Mesodermal cell (in vitro differentiated cells): ENCODE measurements at regions not wholly inside any gene's neighbourhood (a gene's known extent, or its start where the extent isn't known, plus 50 kb on each side); places are given as distances from the start of the nearest gene placed in this dataset.

Source experiments
- H3K27ac ChIP-seq: 2 replicates; pipeline ENCODE4 v1.7.0; 2013; ENCODE audit warnings: mild to moderate bottlenecking, low read depth, low read length, moderate library complexity; ENCODE audit not compliant: severe bottlenecking
- H3K36me3 ChIP-seq: 2 replicates; pipeline ENCODE4 v1.7.1; 2013; ENCODE audit warnings: mild to moderate bottlenecking, low read length, moderate library complexity; ENCODE audit not compliant: control insufficient read depth, insufficient read depth
- H3K4me1 ChIP-seq: one replicate; pipeline ENCODE4 v1.7.1; 2013; ENCODE audit warnings: mild to moderate bottlenecking, low read length; ENCODE audit not compliant: insufficient read depth, control insufficient read depth, poor library complexity, severe bottlenecking
- H3K4me3 ChIP-seq: 2 replicates; pipeline ENCODE4 v1.7.0; 2013; ENCODE audit warnings: low read length, control low read depth, mild to moderate bottlenecking; ENCODE audit not compliant: insufficient read depth, poor library complexity, severe bottlenecking; ENCODE audit errors: extremely low read depth
- H3K9me3 ChIP-seq: 2 replicates; pipeline ENCODE4 v1.7.1; 2013; ENCODE audit warnings: mild to moderate bottlenecking, low read length, moderate library complexity; ENCODE audit not compliant: control insufficient read depth
- WGBS, 2 experiments: methylation state at CpG; one replicate each; pipeline ENCODE4 v1.1.5; 2013; ENCODE audit warnings: missing lambda C conversion rate in 2 of 2; ENCODE audit not compliant: insufficient coverage in 2 of 2; 5-methylcytosine and 5-hydroxymethylcytosine counted together

GRCh38 chr7:24456526-24457218 lies 116.6 kb upstream of the PALS2 start:
- Histone ChIP-seq H3K9me3 (no peaks in the 10 kb centered on the region), H3K4me3 (no peak overlapping the region), H3K36me3 (no peaks in the 10 kb centered on the region), H3K4me1 (peaks cover 2% of the 10 kb centered on the region), H3K27ac (peak overlapping the region; percentile 43)
- WGBS, 2 experiments, result 83 to 96% methylated on average over 2 to 3 of the region's 4 CpGs

- 96% methylated on average over 2 of the region's 2 CpGs; no CpG with 5 or more reads in 1 of the 2 experiments for WGBS, 2 experiments
- Histone ChIP-seq H3K36me3 (no peaks in the 10 kb centered on the region), H3K4me3 (no peak overlapping the region), H3K27ac (no peak overlapping the region), H3K4me1 (peaks cover 2% of the 10 kb centered on the region), H3K9me3 (no peaks in the 10 kb centered on the region)
These were observed 116.1 kb upstream of the PALS2 start for GRCh38 chr7:24457219-24457558.

DNA sequence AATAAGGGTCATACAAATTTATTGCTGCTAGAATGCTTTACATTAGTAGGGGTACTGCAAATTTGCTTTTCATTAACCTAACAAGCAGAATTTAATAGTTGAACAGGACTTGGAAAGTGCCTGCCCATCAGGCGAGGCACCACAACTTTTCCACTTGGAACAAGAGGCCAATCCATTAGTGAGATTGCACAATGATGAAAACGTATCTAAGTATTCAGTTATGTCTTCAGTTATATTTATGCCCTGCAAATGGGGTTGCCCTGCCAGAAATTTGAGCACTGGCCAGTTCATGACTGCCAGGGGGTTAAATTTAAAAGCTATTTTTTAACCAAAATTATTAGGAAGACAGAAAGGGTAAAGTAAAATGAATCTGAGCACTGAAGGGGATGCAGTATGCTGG lies 111.1 kb upstream of the PALS2 start:
- no peak overlapping the region for H3K4me3 ChIP-seq
- no peak overlapping the region for H3K27ac ChIP-seq
- WGBS, 2 experiments, result 83% methylated on average over 1 to 2 of the region's 2 CpGs
- H3K4me1 ChIP-seq, result no peaks in the 10 kb centered on the region
- H3K9me3 ChIP-seq, result no peaks in the 10 kb centered on the region
- no peaks in the 10 kb centered on the region for H3K36me3 ChIP-seq

DNA sequence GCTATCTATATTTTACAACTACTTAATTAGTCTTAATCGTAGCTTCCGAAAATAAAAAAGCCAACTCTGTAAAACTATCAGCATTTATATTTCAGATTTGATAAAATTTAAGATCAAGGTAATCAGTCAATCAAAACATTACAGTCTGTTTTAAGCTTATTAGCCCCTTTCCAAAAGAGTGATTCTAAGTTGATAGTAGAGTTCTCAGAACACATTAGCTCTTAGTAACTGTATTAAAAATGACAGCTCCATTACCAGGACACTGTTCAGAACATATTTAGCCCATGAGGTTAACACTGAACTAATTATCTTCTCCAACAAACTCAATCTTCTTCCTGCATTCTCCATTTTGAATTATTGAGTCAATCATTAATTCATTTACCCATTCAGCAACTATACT lies 110.3 kb upstream of the PALS2 start:
- WGBS, 2 experiments, result no CpG with 5 or more reads among the region's 2 CpGs
- no peak overlapping the region for H3K27ac ChIP-seq
- no peak overlapping the region for H3K4me3 ChIP-seq
- H3K36me3 ChIP-seq, result no peaks in the 10 kb centered on the region
- no peaks in the 10 kb centered on the region for H3K4me1 ChIP-seq
- no peaks in the 10 kb centered on the region for H3K9me3 ChIP-seq

DNA sequence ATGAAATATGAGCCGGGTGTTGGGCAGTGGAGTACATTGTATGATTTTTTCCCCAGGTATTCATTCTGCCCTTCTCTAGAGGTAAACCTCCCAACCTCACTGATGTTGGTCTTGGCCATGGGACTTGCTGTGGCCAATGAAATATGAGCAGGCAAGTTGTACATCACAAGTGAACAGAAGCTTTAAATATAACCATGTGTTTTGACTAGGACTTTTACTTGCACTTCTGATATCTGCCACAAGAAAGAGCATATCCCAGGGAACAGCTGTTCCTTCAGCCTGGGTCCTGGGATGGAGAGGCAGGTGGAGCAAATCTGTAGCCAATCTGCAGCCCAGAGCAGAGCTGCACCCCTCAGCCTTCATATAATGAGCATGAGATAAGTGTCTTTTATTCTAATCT lies 109.8 kb upstream of the PALS2 start:
- Histone ChIP-seq H3K4me3 (no peak overlapping the region), H3K27ac (no peak overlapping the region), H3K4me1 (no peaks in the 10 kb centered on the region), H3K36me3 (no peaks in the 10 kb centered on the region), H3K9me3 (no peaks in the 10 kb centered on the region)
- WGBS, 2 experiments, result no CpG with 5 or more reads among the region's 1 CpG

GRCh38 chr7:24464861-24465260 lies 108.4 kb upstream of the PALS2 start:
- 69 to 80% methylated on average over 2 of the region's 3 CpGs for WGBS, 2 experiments
- Histone ChIP-seq H3K27ac (no peak overlapping the region), H3K4me1 (no peaks in the 10 kb centered on the region), H3K36me3 (no peaks in the 10 kb centered on the region), H3K9me3 (no peaks in the 10 kb centered on the region), H3K4me3 (no peak overlapping the region)

DNA sequence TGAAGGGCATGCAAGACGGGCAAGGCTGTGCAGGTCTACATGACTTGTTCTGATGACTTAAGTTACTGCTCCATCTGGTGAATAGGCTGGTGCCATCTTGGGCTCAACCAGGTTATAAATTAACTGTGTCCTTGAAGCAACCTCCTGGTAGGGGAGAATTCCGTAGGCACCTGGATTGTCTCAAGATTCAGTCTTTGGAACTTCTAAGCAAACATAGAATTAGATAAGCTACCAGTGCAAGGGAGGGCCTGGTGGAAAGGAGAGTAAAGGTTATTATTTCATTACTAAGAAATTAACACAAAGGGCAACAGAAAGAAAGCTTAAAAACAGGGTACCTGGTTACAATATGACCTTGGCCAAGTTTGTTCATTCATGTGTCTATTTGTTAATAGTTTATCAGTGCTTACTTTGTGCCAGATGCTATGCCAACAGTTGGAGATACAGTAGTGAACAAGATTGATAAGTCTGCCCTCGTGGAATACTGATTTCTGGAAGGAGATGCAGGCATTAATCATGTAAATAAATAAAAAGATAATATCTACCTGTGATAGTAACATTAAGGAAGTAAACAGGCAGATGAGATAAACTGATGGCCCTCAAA lies 107.0 kb upstream of the PALS2 start:
- Histone ChIP-seq H3K9me3 (no peaks in the 10 kb centered on the region), H3K4me1 (no peaks in the 10 kb centered on the region), H3K36me3 (no peaks in the 10 kb centered on the region), H3K4me3 (no peak overlapping the region), H3K27ac (no peak overlapping the region)
- WGBS, 2 experiments, result 92 to 100% methylated on average over 1 of the region's 3 CpGs

GRCh38 chr7:24469118-24469517 lies 104.1 kb upstream of the PALS2 start:
- Histone ChIP-seq H3K27ac (no peak overlapping the region), H3K9me3 (no peaks in the 10 kb centered on the region), H3K4me3 (no peak overlapping the region), H3K4me1 (no peaks in the 10 kb centered on the region), H3K36me3 (no peaks in the 10 kb centered on the region)
- no CpG with 5 or more reads among the region's 2 CpGs for WGBS, 2 experiments

DNA sequence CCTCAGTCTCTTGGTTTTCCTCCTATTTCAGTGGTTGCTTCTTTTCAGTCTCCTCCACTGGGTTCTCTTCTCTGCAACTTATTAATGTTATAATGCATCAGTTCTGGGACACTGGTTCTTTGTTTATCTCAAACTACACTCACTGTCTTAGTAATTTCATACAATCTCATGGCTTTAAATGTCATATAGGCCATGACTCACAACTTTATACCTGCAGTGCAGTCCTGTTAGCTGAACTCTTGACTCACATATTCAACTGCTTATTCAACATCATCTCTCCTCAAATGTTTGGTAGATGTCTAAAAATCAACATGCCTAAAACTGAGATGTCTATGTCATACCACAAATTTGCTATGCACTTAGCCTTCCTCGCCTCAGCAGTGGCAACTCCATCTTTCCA lies 101.2 kb upstream of the PALS2 start:
- H3K36me3 ChIP-seq, result no peaks in the 10 kb centered on the region

GRCh38 chr7:24475166-24475961 lies 97.9 kb upstream of the PALS2 start:
- no peak overlapping the region for H3K4me3 ChIP-seq
- no peaks in the 10 kb centered on the region for H3K36me3 ChIP-seq
- H3K4me1 ChIP-seq, result peaks cover 16% of the 10 kb centered on the region
- 72 to 93% methylated on average over 2 to 7 of the region's 8 CpGs for WGBS, 2 experiments
- no peaks in the 10 kb centered on the region for H3K9me3 ChIP-seq
- H3K27ac ChIP-seq, result no peak overlapping the region

More for the DNA sequence above, 101.2 kb upstream of the PALS2 start:
- Histone ChIP-seq H3K4me3 (no peak overlapping the region), H3K9me3 (no peaks in the 10 kb centered on the region), H3K4me1 (peaks cover 2% of the 10 kb centered on the region), H3K27ac (no peak overlapping the region)
- 100% methylated on average over 1 of the region's 1 CpG; no CpG with 5 or more reads in 1 of the 2 experiments for WGBS, 2 experiments

DNA sequence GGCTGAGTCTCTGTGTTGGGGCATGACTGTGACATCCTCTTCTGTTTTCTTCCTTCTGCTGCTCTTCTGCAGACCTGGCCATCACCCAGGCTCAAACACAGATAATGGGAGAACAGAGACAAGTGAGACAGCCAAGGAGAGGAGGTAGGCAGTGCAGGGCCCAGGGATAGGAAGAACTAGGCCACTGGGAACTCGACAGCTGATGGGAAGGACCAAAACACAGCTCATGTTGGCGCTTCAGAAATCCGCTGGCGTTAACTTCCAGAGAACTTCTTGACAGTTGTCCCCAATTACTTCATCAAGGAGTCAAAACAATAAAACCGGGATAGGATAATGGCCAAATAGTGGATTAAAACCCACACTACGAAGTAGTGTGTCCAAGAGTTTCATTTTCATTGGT lies 97.0 kb upstream of the PALS2 start:
- Histone ChIP-seq H3K27ac (no peak overlapping the region), H3K4me3 (no peak overlapping the region), H3K9me3 (no peaks in the 10 kb centered on the region), H3K4me1 (peaks cover 16% of the 10 kb centered on the region), H3K36me3 (no peaks in the 10 kb centered on the region)
- WGBS, 2 experiments, result 92 to 94% methylated on average over 2 to 6 of the region's 6 CpGs
